Neural cell (in vitro differentiated cells): ENCODE measurements at regions not wholly inside any gene's neighbourhood (a gene's known extent, or its start where the extent isn't known, plus 50 kb on each side); places are given as distances from the start of the nearest gene placed in this dataset.

ENCODE experiments used
- EP300 ChIP-seq: fragments of 450-650 bp; conservative IDR thresholded peaks from 2 replicates; pipeline ENCODE4 v1.6.1; 2014; ENCODE audit warnings: antibody characterized with exemption, mild to moderate bottlenecking, moderate library complexity; ENCODE audit not compliant: poor library complexity, severe bottlenecking
- TF ChIP-seq, protein P1 (sequence below): fragments of 450-650 bp; IDR thresholded peaks from 2 replicates; pipeline ENCODE4 v1.5.1; 2014; ENCODE audit warnings: antibody characterized with exemption, mild to moderate bottlenecking, moderate library complexity; ENCODE audit not compliant: poor library complexity, severe bottlenecking

DNA sequence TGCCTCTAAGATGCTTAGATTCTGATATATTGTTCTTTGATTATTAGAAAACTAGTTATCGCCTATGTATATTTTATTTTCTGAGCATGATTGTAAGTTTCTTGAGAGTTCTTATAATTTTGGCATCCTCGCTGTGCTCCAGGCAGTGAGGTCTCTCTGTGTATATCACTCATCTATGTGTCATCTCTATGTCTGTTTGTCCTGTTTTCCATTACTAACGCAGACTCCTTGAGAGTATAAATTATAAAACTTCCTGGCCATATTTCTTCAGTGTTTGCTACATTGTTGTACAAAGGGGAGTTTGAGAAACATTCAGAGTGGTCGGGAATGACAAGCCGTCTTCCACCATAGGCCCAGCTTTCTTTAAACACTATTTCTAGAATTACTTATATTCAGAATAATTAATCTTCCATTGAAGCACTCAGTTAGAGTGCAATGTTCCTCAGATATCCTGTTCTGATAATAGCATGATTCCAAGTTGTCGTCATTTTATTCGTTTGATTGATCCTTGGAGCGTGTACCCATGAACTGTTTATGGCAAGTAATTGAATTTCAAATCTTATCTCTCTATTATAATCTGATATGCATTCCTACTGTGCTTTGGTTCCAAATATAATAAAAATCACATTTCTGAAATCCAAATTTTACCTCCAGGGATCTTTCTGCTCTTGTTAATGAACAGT is 206.6 kb downstream of the BAMBI start:
- no peak for TF ChIP-seq EP300
- TF ChIP-seq, protein P1, sequence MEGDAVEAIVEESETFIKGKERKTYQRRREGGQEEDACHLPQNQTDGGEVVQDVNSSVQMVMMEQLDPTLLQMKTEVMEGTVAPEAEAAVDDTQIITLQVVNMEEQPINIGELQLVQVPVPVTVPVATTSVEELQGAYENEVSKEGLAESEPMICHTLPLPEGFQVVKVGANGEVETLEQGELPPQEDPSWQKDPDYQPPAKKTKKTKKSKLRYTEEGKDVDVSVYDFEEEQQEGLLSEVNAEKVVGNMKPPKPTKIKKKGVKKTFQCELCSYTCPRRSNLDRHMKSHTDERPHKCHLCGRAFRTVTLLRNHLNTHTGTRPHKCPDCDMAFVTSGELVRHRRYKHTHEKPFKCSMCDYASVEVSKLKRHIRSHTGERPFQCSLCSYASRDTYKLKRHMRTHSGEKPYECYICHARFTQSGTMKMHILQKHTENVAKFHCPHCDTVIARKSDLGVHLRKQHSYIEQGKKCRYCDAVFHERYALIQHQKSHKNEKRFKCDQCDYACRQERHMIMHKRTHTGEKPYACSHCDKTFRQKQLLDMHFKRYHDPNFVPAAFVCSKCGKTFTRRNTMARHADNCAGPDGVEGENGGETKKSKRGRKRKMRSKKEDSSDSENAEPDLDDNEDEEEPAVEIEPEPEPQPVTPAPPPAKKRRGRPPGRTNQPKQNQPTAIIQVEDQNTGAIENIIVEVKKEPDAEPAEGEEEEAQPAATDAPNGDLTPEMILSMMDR = no peak
